ENCODE measurements at regions not wholly inside any gene's neighbourhood (a gene's known extent, or its start where the extent isn't known, plus 50 kb on each side); places are given as distances from the start of the nearest gene placed in this dataset.
"Not testable (repeated sequence)": the region's sequence is repeated elsewhere in the genome, so short reads cannot be mapped to it uniquely, and the experiment has no call there.

DNA sequence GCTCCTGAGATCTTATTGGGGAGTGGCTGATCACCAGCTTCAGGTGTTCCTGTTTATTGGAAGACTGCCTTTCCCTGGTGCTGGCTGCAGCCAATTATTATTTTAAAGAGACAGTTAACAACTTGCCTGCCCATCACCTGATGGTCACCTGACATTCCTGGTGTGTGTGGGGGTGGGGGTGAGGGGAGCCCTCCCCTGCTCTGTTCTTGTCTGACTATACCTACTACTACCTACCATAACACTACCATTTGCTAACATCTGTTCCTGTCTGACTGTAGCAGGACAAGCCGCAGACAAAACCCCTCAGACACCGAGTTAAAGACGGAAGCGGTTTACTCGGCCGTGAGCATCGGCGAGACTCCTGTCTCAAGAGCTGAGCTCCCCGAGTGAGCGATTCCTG is 54.9 kb upstream of the NBPF3 start:
- H3K27ac ChIP-seq (ENCODE audit: insufficient read depth, low read length, poor library complexity, severe bottlenecking) = no peak overlapping the region
- ATAC-seq (ENCODE audit: low read depth in 2 of 2) (no peak), DNase-seq (no peak)
- H3K36me3 ChIP-seq (ENCODE audit: control insufficient read depth, insufficient read depth, low read length) = no peaks in the 10 kb centered on the region
- no peak overlapping the region for H3K4me3 ChIP-seq (ENCODE audit: low read depth, low read length)
- Mint-ChIP-seq H3K36me3 (no peaks in the 10 kb centered on the region), H3K27ac (no peak overlapping the region), H3K4me1 (no peaks in the 10 kb centered on the region), H3K9me3 (peaks cover 0 to 5% (median 2%) of the 10 kb centered on the region in 7 donors), H3K4me3 (no peak overlapping the region), H3K27me3 (peaks cover 22% of the 10 kb centered on the region)
- peaks cover 0 to 2% of the 10 kb centered on the region in 2 experiments for H3K9me3 ChIP-seq (ENCODE audit: control insufficient read depth in 2 of 2, low read length in 2 of 2)
- H3K4me1 ChIP-seq (ENCODE audit: control insufficient read depth, insufficient read depth, low read length, poor library complexity, severe bottlenecking) = no peaks in the 10 kb centered on the region
- H3K27me3 ChIP-seq (ENCODE audit: control insufficient read depth, insufficient read depth, low read length) = no peaks in the 10 kb centered on the region

DNA sequence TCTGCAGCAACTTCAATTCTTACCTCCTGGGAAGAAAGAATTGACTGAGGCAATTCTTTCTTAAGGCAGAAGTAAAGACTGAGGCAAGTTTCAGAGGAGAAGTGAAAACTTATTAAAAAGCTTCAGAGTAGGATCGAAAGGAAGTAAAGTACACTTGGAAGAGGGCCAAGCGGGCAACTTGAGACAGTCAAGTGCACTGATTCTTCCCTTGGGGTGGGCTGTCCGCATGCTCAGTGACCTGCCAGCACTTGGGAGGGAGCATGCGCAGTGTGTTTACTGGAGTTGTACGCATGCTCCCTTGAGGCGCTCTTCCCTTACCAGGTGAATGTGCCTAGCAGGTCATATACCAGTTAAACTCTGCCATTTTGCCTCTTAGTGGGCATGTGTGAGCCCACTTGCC is 55.3 kb upstream of the NBPF3 start:
- H3K9me3 ChIP-seq (ENCODE audit: control insufficient read depth in 2 of 2, low read length in 2 of 2) = peaks cover 0 to 2% of the 10 kb centered on the region in 2 experiments
- H3K27ac ChIP-seq (ENCODE audit: insufficient read depth, low read length, poor library complexity, severe bottlenecking) = no peak overlapping the region
- no peak overlapping the region for H3K4me3 ChIP-seq (ENCODE audit: low read depth, low read length)
- H3K9me3 Mint-ChIP-seq = peaks cover 0 to 6% (median 4%) of the 10 kb centered on the region in 7 donors
- H3K27me3 ChIP-seq (ENCODE audit: control insufficient read depth, insufficient read depth, low read length) = no peaks in the 10 kb centered on the region
- peaks cover 21% of the 10 kb centered on the region for H3K27me3 Mint-ChIP-seq
- no peaks in the 10 kb centered on the region for H3K4me1 ChIP-seq (ENCODE audit: control insufficient read depth, insufficient read depth, low read length, poor library complexity, severe bottlenecking)
- no peak overlapping the region for H3K27ac Mint-ChIP-seq
- H3K36me3 Mint-ChIP-seq = no peaks in the 10 kb centered on the region
- no peaks in the 10 kb centered on the region for H3K36me3 ChIP-seq (ENCODE audit: control insufficient read depth, insufficient read depth, low read length)
- H3K4me3 Mint-ChIP-seq = no peak overlapping the region
- H3K4me1 Mint-ChIP-seq = no peaks in the 10 kb centered on the region
- DNase-seq (no peak), ATAC-seq (ENCODE audit: low read depth in 2 of 2) (no peak)

DNA sequence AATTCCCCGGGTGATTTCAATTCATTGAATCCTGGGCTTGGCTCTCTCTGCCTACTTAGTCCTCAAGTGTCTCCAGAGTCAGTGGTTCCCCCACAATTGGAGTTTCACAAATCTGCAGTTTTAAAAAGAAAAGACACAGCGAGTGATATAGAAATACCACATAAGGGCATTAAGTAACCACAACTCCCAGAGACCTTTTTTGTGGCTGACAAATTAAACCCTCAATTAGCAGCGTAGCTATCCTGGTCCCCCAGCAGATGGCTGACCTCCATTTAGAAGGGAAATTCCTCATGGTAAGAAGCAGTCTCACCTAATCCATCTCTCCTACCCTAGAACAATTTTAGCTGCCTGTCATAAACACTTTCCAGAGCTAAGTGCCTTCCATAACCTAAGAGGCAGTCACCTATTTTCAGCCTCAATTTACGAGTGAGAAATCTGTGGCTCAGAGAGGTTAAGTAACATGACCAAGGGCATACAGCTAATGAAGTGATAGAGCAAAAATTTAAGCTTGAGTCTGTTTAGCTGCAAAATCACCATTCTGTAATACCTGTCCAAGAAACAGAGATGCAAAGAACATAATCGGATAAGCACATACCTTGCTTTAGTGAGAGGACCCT is 56.0 kb upstream of the NBPF3 start:
- H3K4me1 ChIP-seq (ENCODE audit: control insufficient read depth, insufficient read depth, low read length, poor library complexity, severe bottlenecking) = no peaks in the 10 kb centered on the region
- DNase-seq (no peak), ATAC-seq (ENCODE audit: low read depth in 2 of 2) (no peak)
- no peaks in the 10 kb centered on the region for H3K36me3 ChIP-seq (ENCODE audit: control insufficient read depth, insufficient read depth, low read length)
- H3K9me3 ChIP-seq (ENCODE audit: control insufficient read depth in 2 of 2, low read length in 2 of 2) = peaks cover 0 to 2% of the 10 kb centered on the region in 2 experiments
- no peaks in the 10 kb centered on the region for H3K36me3 Mint-ChIP-seq
- H3K27ac ChIP-seq (ENCODE audit: insufficient read depth, low read length, poor library complexity, severe bottlenecking) = no peak overlapping the region
- H3K27me3 ChIP-seq (ENCODE audit: control insufficient read depth, insufficient read depth, low read length) = no peaks in the 10 kb centered on the region
- no peak overlapping the region for H3K4me3 Mint-ChIP-seq
- peaks cover 21% of the 10 kb centered on the region for H3K27me3 Mint-ChIP-seq
- no peak overlapping the region for H3K4me3 ChIP-seq (ENCODE audit: low read depth, low read length)
- H3K4me1 Mint-ChIP-seq = no peaks in the 10 kb centered on the region
- peak overlapping the region in 1 of 3 donors; percentile 20 for H3K27ac Mint-ChIP-seq
- peaks cover 0 to 7% (median 4%) of the 10 kb centered on the region in 7 donors for H3K9me3 Mint-ChIP-seq

DNA sequence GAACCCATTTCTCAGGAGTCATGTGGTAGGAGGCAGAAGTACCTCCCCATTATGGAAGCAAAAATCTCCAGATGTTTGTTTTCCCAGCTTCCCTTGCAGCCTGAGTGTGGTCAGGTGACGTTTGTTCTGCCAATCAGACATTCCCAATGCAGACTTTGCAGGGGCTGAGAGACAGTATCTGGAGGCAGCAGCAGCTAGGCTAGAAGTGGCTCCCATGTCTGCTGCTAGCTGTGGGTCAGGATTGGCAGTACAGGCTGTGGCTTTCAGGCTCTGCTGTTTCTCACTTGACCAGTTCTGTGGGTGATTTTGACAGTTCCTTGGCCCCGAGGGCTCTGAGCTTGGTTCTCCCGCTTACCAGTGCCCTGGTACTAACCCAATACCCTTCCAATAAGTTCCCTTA is 58.6 kb upstream of the NBPF3 start:
- H3K27me3 Mint-ChIP-seq = peaks cover 21% of the 10 kb centered on the region
- no peak overlapping the region for H3K27ac ChIP-seq (ENCODE audit: insufficient read depth, low read length, poor library complexity, severe bottlenecking)
- H3K4me3 ChIP-seq (ENCODE audit: low read depth, low read length) = no peak overlapping the region
- H3K27ac Mint-ChIP-seq = no peak overlapping the region
- no peaks in the 10 kb centered on the region for H3K4me1 ChIP-seq (ENCODE audit: control insufficient read depth, insufficient read depth, low read length, poor library complexity, severe bottlenecking)
- peaks cover 0 to 7% (median 4%) of the 10 kb centered on the region in 7 donors for H3K9me3 Mint-ChIP-seq
- no peaks in the 10 kb centered on the region for H3K27me3 ChIP-seq (ENCODE audit: control insufficient read depth, insufficient read depth, low read length)
- DNase-seq (no peak), ATAC-seq (ENCODE audit: low read depth in 2 of 2) (no peak)
- H3K36me3 Mint-ChIP-seq = no peaks in the 10 kb centered on the region
- no peaks in the 10 kb centered on the region for H3K36me3 ChIP-seq (ENCODE audit: control insufficient read depth, insufficient read depth, low read length)
- H3K4me3 Mint-ChIP-seq = no peak overlapping the region
- H3K9me3 ChIP-seq (ENCODE audit: control insufficient read depth in 2 of 2, low read length in 2 of 2) = peaks cover 0 to 2% of the 10 kb centered on the region in 2 experiments
- H3K4me1 Mint-ChIP-seq = no peaks in the 10 kb centered on the region

DNA sequence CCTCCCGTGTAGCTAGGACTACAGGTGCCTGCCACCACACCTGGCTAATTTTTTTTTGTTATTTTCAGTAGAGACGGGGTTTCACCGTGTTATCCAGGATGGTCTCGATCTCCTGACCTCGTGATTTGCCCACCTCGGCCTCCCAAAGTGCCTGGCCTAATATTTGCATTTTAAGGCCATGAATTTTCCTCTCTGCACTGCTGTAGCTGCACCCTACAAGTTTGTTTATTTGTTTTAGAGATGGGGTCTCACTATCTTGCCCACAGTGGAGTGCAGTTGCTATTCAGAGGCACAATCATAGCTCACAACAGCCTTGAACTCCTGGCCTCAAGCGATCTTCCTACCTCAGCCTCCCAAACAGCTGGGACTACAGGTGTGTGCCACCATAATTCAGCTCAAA is 59.8 kb upstream of the NBPF3 start:
- not testable (repeated sequence) for H3K4me3 ChIP-seq (ENCODE audit: low read depth, low read length); H3K4me1 ChIP-seq (ENCODE audit: control insufficient read depth, insufficient read depth, low read length, poor library complexity, severe bottlenecking); H3K4me1 Mint-ChIP-seq; H3K36me3 ChIP-seq (ENCODE audit: control insufficient read depth, insufficient read depth, low read length); H3K9me3 ChIP-seq (ENCODE audit: control insufficient read depth in 2 of 2, low read length in 2 of 2); H3K9me3 Mint-ChIP-seq; DNase-seq; H3K27ac Mint-ChIP-seq; H3K27me3 ChIP-seq (ENCODE audit: control insufficient read depth, insufficient read depth, low read length); ATAC-seq (ENCODE audit: low read depth in 2 of 2); H3K36me3 Mint-ChIP-seq; H3K27ac ChIP-seq (ENCODE audit: insufficient read depth, low read length, poor library complexity, severe bottlenecking); H3K4me3 Mint-ChIP-seq
- H3K27me3 Mint-ChIP-seq = peaks cover 21% of the 10 kb centered on the region

DNA sequence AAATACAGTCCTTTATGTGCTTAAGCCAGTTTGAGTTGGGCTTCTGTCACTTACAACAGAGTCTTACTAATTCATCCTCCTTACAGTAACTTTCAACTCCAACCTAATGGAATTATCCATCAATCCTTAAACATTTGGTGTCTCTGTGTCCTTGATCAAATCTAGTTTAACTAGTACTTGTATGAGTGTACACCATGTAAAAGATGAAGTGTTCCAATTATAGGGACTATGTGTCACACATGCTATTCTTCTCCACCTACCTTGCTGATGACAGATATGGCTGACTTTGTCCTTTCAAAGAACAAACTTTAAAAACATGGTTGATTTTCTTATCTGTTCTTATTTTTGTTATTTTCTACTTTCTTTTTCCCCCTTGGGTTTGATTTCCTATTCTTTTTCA is 60.4 kb upstream of the NBPF3 start:
- Mint-ChIP-seq H3K27ac (no peak overlapping the region), H3K36me3 (no peaks in the 10 kb centered on the region), H3K27me3 (peaks cover 21% of the 10 kb centered on the region), H3K4me3 (no peak overlapping the region), H3K4me1 (no peaks in the 10 kb centered on the region), H3K9me3 (peaks cover 0 to 7% (median 4%) of the 10 kb centered on the region in 7 donors)
- Histone ChIP-seq H3K9me3 (ENCODE audit: control insufficient read depth in 2 of 2, low read length in 2 of 2) (peaks cover 0 to 2% of the 10 kb centered on the region in 2 experiments), H3K4me1 (ENCODE audit: control insufficient read depth, insufficient read depth, low read length, poor library complexity, severe bottlenecking) (no peaks in the 10 kb centered on the region), H3K27me3 (ENCODE audit: control insufficient read depth, insufficient read depth, low read length) (no peaks in the 10 kb centered on the region), H3K4me3 (ENCODE audit: low read depth, low read length) (no peak overlapping the region), H3K27ac (ENCODE audit: insufficient read depth, low read length, poor library complexity, severe bottlenecking) (no peak overlapping the region), H3K36me3 (ENCODE audit: control insufficient read depth, insufficient read depth, low read length) (no peaks in the 10 kb centered on the region)
- ATAC-seq (ENCODE audit: low read depth in 2 of 2) (no peak), DNase-seq (no peak)

DNA sequence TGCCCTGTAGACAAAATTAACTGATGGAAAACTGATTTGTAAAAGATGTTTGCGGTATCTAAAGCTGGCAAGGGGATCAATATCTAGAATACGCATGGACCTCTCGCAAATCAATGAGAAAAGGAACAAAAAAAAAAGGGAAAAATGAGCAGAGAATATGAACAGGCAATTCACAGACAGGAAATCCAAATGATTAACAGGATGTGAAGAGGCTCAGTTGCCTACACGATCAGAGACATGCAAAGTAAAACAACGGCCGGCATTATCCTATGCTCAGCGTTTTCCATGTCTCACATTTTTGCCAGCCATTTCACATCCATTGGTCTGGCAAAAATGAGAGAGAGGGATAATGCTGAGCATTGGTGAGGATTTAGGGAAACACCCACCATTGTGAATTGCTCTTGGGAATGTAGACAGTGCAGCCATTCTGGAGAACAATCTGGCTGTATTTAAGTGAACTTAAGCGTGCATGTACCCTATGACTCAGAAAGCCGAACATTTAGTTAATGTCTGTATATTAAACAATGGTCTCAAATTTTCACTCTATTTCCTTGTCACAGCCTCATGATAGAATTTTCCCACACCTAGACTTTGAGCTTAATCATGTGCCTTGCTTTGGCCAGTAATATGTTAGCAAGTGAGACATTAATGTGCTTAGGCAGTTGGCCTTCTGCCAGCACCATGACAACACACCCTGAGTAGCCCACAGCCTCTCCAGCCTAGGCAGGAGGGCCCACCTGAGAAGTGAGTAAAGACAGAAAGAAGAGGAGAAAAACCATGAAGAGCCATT is 61.0 kb upstream of the NBPF3 start:
- no peaks in the 10 kb centered on the region for H3K4me1 ChIP-seq (ENCODE audit: control insufficient read depth, insufficient read depth, low read length, poor library complexity, severe bottlenecking)
- H3K27ac ChIP-seq (ENCODE audit: insufficient read depth, low read length, poor library complexity, severe bottlenecking) = no peak overlapping the region
- peaks cover 0 to 2% of the 10 kb centered on the region in 2 experiments for H3K9me3 ChIP-seq (ENCODE audit: control insufficient read depth in 2 of 2, low read length in 2 of 2)
- DNase-seq (no peak), ATAC-seq (ENCODE audit: low read depth in 2 of 2) (no peak)
- Mint-ChIP-seq H3K4me3 (no peak overlapping the region), H3K27ac (no peak overlapping the region), H3K9me3 (peaks cover 0 to 7% (median 4%) of the 10 kb centered on the region in 7 donors), H3K36me3 (no peaks in the 10 kb centered on the region), H3K4me1 (no peaks in the 10 kb centered on the region), H3K27me3 (peaks cover 20% of the 10 kb centered on the region)
- no peak overlapping the region for H3K4me3 ChIP-seq (ENCODE audit: low read depth, low read length)
- no peaks in the 10 kb centered on the region for H3K27me3 ChIP-seq (ENCODE audit: control insufficient read depth, insufficient read depth, low read length)
- no peaks in the 10 kb centered on the region for H3K36me3 ChIP-seq (ENCODE audit: control insufficient read depth, insufficient read depth, low read length)

DNA sequence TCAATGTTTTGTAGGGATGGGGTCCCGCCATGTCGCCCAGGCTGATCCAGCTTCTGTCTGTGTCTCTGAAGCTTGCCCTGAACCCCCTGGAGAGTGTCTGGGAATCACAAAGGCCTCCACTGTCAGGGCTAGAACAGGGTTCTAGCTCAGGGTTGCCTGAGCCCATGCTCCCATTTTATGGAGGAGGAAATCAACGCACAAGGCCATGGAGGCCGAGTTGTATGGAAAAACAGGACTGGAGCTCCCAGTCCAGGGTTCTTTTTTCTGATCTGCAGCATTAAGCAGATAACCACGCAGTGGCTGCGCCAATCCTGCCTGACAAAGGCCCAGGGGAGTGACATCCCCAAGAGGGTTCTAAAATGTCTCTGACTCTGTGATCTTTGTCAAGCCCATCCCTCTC is 67.6 kb upstream of the NBPF3 start:
- H3K27ac Mint-ChIP-seq = no peak overlapping the region
- H3K36me3 Mint-ChIP-seq = no peaks in the 10 kb centered on the region
- Histone ChIP-seq H3K27me3 (ENCODE audit: control insufficient read depth, insufficient read depth, low read length) (no peaks in the 10 kb centered on the region), H3K27ac (ENCODE audit: insufficient read depth, low read length, poor library complexity, severe bottlenecking) (no peak overlapping the region), H3K4me3 (ENCODE audit: low read depth, low read length) (no peak overlapping the region), H3K4me1 (ENCODE audit: control insufficient read depth, insufficient read depth, low read length, poor library complexity, severe bottlenecking) (no peaks in the 10 kb centered on the region), H3K9me3 (ENCODE audit: control insufficient read depth in 2 of 2, low read length in 2 of 2) (no peaks in the 10 kb centered on the region), H3K36me3 (ENCODE audit: control insufficient read depth, insufficient read depth, low read length) (no peaks in the 10 kb centered on the region)
- H3K4me3 Mint-ChIP-seq = no peak overlapping the region
- no peaks in the 10 kb centered on the region for H3K9me3 Mint-ChIP-seq
- DNase-seq (no peak), ATAC-seq (ENCODE audit: low read depth in 2 of 2) (no peak)
- H3K4me1 Mint-ChIP-seq = peaks cover 0 to 8% (median 5%) of the 10 kb centered on the region in 4 donors
- no peaks in the 10 kb centered on the region for H3K27me3 Mint-ChIP-seq

Data from CD4-positive, CD25-positive, alpha-beta regulatory T cell (primary cell).